C1 segment of cervical spinal cord (tissue), 14 donors: ENCODE measurements at regions not wholly inside any gene's neighbourhood (a gene's known extent, or its start where the extent isn't known, plus 50 kb on each side); places are given as distances from the start of the nearest gene placed in this dataset.
"Not testable (repeated sequence)": the region's sequence is repeated elsewhere in the genome, so short reads cannot be mapped to it uniquely, and the experiment has no call there.

Experiments used
- DNase-seq, 14 donors: peaks; one replicate each; lab custom pipeline; 2025; lab: John Stamatoyannopoulos, UW

- DNase-seq, result no peak
Measured at GRCh38 chr14:45867046-45867894, 614.3 kb upstream of the MIS18BP1 start.

- no peak for DNase-seq
Measured at GRCh38 chr14:45838597-45838996, 585.6 kb upstream of the MIS18BP1 start.

- no peak for DNase-seq
Measured at GRCh38 chr14:45819107-45819506, 566.1 kb upstream of the MIS18BP1 start.

GRCh38 chr14:45811155-45811554, 558.2 kb upstream of the MIS18BP1 start:
- DNase-seq, result no peak

GRCh38 chr14:45810152-45810872, 557.3 kb upstream of the MIS18BP1 start:
- DNase-seq, result no peak

- DNase-seq, result no peak
Measured at GRCh38 chr14:45807178-45807899, 554.3 kb upstream of the MIS18BP1 start.

GRCh38 chr14:45799511-45799910, 546.5 kb upstream of the MIS18BP1 start:
- no peak for DNase-seq

GRCh38 chr14:45798659-45799058, 545.7 kb upstream of the MIS18BP1 start:
- DNase-seq, result no peak

- not testable (repeated sequence) for DNase-seq
Measured at GRCh38 chr14:45796006-45796405, 543.0 kb upstream of the MIS18BP1 start.

- no peak for DNase-seq
Measured at GRCh38 chr14:45793081-45793480, 540.1 kb upstream of the MIS18BP1 start.

GRCh38 chr14:45790293-45790692, 537.3 kb upstream of the MIS18BP1 start:
- DNase-seq, result no peak

GRCh38 chr14:45787167-45787566, 534.2 kb upstream of the MIS18BP1 start:
- DNase-seq, result no peak

GRCh38 chr14:45786266-45786665, 533.3 kb upstream of the MIS18BP1 start:
- no peak for DNase-seq

- no peak for DNase-seq
Measured at GRCh38 chr14:45785240-45785639, 532.2 kb upstream of the MIS18BP1 start.

GRCh38 chr14:45766247-45766646, 513.2 kb upstream of the MIS18BP1 start:
- DNase-seq, result no peak

- no peak for DNase-seq
Measured at GRCh38 chr14:45757655-45758054, 504.7 kb upstream of the MIS18BP1 start.

GRCh38 chr14:45756412-45756811, 503.4 kb upstream of the MIS18BP1 start:
- DNase-seq, result not testable (repeated sequence)

GRCh38 chr14:45743884-45744283, 490.9 kb upstream of the MIS18BP1 start:
- no peak for DNase-seq

GRCh38 chr14:45742187-45742586, 489.2 kb upstream of the MIS18BP1 start:
- no peak for DNase-seq

GRCh38 chr14:45728434-45729225, 475.6 kb upstream of the MIS18BP1 start:
- no peak for DNase-seq

GRCh38 chr14:45727133-45727532, 474.1 kb upstream of the MIS18BP1 start:
- no peak for DNase-seq
